Stimulated activated CD4-positive, alpha-beta T cell treated with anti-CD3 and anti-CD28 coated beads, Interleukin-2, amount 100 ng/mL, for 24 hours (primary cell): ENCODE measurements at regions not wholly inside any gene's neighbourhood (a gene's known extent, or its start where the extent isn't known, plus 50 kb on each side); places are given as distances from the start of the nearest gene placed in this dataset.
"Not testable (repeated sequence)": the region's sequence is repeated elsewhere in the genome, so short reads cannot be mapped to it uniquely, and the experiment has no call there.

ENCODE experiments used
- DNase-seq, 2 donors: peaks; one replicate each; pipeline ENCODE4 v3.0.0-alpha.2; 2020

DNA sequence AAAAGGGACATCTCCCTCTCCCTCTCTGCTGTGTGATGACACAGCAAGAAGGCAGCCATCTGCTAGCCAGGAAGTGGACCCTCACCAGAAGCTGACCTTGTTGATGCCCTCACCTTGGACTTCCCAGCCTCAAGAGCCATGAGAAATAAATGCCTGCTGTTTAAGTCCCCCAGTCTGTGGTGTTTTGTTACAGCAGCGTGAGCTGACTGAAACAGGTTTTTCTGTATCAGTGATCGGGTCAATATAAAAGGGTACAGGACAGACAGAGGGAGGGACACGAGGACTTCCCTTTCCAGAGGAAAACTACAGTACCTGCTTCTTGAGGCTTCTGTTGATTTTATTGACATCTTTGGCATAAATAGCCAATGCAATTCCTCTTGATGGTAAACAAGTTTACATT, 510.3 kb upstream of the CHAC2 start:
- no peak for DNase-seq

DNA sequence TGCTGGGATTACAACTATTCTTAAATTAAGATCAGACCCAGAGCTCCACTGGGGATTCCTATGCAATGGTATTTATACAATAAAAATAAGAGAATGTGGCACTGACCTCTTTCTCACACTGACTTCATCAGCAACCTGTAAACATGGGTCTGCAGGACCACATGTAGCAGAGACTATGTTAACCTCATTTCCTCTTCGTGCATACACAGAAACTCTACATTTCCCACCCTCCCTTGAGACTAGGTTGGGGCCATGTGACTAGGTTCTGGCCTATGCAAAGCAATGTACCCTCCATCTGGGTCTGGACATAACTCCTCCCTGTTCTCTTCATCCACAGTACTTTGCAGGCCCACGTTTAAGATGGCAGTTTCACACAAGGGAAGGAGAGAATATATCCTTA, 514.4 kb upstream of the CHAC2 start:
- DNase-seq: no peak

DNA sequence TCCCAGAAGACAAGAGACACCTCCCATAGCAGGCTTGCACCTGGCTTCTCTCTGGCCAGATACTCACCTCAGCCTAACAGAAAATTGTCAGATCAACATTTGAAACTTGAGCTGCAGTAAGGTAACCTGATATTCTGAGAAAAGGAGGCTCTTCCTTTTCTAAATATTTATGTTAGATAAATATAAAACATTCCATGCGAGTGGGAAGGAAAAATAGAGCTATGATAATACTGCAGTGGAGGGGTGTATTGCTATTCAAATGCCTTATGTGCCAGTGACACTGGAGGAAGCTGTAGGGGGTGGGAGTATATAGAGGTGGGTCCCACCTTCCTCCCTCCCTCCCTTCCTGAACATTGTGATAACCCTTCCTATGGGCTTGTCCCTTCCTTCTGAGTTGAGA, 515.5 kb upstream of the CHAC2 start:
- no peak for DNase-seq

DNA sequence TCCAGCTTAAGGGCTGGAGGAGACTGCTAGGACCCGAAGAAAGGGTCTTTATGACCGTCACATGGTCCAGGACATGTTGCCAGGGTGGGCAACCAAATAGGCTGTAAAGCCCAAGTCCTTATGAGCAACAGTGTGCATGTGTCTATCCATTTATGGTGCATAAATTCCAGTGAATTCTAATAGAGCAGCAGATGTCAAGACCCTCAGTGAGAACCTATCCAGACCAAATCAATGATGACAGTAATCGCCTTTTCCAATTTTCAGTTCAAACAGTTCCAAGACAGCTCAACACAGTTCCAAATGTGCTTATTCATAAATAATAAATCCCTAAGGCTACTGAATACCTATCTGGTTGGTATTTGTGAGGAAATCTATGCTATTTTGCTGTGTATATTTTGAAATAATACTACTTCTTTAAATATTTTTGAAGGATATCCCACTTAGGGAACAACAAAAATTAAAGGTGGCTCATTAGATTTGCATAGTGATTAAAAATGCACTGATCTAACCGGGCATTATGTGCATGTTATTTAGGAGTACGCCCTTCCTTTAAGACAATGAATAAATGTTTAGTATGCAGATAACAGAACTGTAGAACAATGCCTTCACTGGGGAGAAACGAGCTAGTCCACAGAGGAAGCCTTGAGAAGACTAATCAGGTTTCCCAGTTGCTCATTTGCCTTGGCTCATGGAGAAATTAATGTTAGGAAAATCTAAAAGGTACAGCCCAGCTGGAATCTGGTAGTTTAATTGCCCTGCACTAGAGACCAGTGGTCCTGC, 519.5 kb upstream of the CHAC2 start:
- no peak for DNase-seq

DNA sequence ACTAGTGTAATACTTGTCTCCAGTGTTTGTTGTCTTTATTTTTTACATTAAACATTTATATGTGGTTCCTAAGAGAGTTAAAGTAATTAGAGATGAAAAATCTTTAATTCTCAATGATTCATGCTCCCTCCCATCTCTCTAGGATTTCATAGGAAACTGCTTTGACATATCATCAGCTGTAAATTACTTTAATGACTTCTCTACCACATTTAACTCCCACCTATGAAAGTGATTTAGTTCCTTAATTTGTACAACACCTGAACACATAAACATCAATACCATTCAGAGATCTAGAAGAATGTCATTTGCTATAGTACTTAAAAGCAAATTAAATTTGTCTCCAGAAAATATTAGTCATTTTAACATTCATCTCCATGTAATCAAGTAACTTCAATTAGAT, 524.2 kb upstream of the CHAC2 start:
- DNase-seq: no peak

DNA sequence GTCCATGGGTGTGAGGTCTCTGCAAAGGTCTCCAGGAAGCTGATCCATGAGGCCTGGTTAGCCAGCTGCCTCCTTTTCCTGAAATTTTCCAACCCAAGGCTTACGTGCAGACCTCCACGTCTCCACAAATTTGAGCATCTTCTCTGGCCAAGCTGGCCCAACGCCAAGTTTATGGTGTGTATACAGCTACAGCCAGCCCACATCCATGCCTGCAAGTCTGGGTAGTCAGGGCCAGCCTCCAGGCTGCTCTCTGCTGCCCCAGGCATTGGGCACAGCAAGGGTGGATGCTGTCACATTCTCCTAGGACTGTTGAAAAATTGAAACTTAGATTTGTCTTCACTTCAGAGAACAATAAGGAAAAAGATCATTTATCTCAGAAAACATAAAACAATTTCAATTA, 525.5 kb upstream of the CHAC2 start:
- DNase-seq: no peak

DNA sequence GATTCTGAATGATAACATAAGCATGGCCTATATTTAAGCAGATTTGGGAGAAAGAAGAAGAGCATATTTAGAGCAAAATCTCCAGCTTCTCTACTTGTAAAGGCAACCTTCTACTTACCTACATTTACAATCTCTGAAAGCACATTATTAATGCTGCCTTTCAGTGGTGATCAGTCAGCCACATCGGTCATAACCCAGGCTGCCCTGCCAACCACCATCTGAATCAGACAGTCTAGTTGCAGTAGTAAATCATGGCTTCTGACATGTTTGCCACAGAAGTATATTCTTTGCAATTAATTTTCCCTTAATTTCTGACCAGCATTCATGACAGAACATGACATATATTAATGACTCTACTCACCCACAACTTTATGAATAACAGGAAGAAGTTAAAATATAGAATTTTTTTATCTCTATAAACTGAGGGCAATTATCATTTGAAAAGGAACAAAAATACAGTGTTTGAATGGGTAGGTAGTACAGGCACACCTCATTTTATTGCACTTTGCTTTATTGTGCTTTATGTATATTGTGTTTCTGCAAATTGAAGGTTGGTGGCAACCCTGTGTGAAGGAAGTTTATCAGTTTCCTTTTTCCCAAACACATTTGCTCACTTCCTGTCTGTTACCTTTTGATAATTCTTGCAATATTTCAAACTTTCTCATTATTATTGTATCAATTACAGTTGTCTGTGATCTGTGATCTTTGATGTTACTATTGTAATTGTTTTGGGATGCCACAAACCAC, 531.6 kb upstream of the CHAC2 start:
- DNase-seq: no peak

DNA sequence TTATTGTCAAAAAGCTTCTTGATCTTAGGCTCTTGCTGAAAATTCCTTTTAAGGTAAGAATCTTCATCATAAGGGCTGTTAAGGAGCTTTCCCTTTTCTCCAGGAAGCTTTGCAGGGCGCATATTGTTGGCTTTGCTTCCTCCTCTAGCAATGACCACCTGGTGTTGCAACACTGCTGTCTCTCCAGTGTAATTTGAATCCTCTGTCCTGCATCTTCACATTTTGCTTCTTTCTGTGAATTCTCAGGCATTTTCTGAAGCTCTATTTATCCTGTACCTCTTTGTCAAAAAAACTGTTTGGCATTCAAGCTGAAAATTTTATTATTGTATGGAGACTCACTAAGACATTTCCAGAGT, 533.1 kb upstream of the CHAC2 start:
- DNase-seq: no peak

DNA sequence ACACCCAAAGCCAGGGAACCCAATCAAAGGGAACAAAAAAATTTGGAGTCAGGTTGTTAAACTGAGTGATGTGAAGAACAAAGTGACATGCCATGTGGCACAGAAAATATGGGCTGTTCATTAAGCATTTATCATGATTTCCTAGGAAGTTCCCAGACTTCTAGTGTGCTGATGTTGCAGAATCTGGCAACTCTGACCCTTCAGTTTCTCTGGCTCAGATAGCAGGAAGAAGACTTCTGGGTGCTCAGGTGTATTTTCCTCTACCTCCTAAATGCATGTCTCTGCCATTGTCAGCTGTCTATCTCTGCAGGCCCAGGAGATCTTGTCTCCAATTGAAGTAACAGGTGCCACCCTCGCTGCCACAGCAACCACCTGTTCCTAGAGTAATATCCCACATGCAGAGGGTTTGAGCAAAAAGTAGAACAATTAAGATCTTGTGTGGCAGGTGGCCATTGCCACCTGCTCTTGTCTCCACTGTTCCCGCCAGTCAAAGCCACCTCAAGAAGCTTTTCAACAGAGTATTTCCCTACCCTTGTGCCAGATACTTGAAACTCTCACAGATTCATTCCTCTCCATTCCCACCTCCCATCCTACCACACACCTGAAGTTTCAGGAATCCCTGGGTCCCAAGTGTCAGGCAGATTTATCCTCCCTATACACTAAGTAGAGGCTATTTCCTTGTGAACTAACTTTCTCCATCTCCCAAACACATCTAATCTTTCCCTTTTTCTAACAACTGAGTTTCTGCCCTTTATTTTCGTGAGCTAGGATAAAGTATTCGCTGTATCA, 533.7 kb upstream of the CHAC2 start:
- DNase-seq: no peak

DNA sequence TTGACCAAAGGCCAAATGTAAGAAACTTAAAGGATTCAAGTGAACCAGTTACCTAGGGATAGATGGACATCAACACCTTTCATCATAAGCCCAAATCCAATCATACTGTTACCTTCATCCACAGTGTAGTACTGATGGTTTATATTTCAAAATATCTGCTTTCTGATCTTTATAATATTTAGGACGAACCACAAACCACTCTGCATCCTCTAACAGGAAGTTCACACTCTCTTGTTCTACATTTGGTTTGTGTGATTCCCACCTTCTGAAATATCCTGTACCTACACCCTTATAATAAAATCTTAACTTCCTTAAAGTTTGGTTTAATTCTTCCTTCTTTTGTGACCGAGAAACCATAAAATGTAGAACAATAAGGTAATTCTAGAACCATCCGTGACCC, 535.7 kb upstream of the CHAC2 start:
- DNase-seq: no peak

DNA sequence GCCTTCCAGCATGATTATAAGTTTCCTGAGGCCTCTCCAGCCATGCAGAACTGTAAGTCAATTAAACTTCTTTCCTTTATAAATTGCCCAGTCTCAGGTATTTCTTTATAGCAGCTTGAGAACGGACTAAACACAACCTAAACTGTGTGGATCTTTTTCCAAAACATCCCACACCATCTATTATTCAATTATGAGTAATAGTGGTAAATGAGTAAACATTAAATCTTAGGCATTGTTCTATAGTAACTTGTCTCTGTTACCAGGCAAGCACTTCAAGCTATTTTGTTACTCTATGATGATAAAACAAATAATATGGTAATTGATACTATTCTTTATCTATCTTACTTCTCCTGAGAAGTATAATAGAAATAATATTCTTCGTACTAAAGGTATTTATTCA, 536.9 kb upstream of the CHAC2 start:
- DNase-seq: no peak

DNA sequence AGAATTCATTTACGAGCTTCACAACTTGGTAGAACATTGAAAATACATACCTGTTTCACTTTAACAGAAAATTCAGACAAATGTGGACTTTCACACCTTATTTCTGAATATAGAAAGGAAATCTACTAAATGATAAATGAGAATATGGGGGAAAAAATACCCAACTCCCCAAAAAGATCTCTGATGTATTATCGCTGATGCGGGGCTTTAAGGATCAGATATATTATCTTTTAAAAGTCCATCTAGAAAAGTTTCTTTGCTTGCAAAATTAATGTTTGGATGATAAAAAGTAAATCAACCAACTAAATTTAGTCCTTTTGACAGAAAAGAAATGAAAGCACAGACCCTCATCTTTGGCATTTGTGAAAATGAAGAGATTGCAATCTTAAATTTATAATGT, 540.1 kb upstream of the CHAC2 start:
- DNase-seq: no peak

DNA sequence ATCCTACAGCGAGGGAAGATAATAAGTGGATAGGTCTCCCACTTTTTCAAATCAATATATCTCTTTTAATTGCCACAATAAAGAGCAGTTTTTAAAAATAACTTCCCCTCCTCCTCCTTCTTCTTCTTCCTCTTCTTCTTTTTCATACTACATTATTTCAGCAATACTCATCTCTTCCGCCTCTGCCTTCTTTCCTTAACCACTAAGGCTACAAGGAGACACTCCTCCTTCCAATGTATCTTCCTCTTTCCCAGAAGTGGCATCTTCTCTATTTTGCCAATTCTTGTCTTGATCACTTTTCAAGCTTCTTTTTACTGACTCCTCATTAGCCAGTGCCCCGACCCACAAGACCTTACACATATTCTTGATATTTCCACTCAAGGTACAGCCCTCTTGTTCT, 546.6 kb upstream of the CHAC2 start:
- no peak for DNase-seq

DNA sequence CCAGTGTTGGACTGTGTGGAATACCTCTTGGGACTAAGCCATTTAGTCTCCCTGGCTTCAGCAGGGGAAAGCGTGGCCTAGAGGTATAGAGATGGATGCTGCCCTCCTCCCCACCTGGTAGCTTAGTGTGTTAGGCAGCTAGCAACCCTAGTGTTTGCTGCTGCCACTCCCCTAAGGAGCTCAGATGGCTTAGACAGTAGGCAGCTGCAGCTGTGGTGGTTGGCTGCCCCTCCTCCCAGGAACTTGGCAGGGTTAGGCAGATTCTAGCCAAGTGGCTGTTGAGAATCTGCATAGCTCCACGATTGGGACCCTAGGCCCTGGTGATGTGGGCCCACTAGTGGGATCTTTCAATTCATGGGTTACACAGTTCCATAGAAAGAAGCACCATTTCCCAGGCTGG, 550.4 kb upstream of the CHAC2 start:
- DNase-seq: no peak

DNA sequence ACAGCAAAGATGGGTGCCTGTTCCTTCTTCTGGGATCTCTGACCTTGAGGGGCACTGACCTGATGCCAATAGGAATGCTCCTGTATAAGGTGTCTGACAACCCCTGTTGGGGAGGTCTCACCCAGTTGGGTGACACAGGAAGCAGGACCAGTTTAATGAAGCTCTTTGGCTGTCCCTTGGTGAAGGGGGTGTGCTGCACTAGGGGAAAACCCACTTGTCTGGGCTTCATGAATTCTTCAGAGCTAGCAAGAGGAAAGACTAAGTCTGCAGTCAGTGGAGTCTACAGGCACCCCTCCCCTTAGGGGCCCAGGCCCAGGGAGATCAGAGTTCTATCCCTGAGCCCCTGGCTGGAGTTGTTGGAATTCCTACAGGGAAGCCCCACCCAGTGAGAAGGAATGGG, 550.8 kb upstream of the CHAC2 start:
- DNase-seq: no peak

DNA sequence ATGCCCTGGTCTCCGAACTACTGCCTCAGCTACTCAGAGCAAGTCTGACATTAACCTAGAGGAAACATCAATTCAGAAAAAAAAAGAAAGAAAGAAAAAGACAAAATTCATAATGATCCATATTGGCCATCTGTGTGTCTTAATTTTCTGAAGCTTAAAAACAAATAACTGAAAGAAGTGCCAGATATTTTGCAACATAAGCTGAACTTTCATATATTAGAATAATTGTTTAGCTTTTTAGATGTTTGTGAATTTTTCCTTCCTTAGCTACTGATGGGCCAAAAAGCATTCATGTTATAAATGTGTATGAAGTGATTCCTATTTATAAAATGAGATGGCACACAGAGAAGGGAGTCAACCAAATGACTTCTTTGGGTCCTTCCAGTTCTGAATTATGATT, 555.0 kb upstream of the CHAC2 start:
- no peak for DNase-seq

DNA sequence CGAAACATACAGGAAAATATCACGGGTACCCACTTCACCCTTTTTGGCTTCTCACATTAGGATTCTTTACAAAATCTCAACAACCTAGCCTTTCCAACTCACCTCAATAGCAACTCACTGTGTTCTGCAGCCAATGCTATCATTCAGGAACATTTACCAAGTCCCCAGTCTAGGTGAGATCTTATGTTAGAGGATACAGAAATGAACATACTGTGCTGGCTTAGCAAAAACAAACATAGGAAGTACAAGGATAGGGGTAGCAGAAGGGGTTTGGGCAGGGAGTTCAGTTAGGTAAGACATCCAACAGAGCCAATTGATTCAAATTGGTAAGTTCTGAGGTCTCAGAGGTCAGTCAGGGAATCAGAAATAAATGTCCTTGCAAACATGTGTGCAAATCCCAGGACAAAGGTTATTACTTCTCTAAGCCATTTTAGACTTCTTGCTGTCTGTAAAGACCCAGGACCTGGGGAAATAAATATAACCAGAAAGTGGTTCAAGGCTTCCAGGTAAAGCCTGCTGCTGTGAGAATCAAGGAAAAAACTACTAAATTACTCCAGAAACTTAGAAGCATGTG, 556.3 kb upstream of the CHAC2 start:
- no peak for DNase-seq

DNA sequence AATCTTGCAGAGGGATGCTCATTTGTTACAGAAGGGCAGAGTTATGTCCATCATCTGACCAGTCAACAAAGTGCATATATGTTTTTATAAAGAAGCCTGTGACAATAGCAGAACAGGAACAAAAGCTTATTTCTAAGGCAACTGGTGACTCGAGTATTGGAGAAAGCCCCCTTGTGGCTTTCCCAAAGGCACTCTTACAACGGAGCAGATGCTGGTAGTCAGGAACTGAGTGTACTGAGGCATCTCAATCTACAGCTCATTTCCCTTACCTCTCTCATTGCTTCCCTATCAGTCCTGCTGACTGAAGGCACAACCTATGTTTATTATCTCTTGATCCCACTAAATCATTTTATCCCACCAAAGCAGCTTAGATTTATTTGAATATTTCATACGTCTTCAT, 557.1 kb upstream of the CHAC2 start:
- no peak for DNase-seq

DNA sequence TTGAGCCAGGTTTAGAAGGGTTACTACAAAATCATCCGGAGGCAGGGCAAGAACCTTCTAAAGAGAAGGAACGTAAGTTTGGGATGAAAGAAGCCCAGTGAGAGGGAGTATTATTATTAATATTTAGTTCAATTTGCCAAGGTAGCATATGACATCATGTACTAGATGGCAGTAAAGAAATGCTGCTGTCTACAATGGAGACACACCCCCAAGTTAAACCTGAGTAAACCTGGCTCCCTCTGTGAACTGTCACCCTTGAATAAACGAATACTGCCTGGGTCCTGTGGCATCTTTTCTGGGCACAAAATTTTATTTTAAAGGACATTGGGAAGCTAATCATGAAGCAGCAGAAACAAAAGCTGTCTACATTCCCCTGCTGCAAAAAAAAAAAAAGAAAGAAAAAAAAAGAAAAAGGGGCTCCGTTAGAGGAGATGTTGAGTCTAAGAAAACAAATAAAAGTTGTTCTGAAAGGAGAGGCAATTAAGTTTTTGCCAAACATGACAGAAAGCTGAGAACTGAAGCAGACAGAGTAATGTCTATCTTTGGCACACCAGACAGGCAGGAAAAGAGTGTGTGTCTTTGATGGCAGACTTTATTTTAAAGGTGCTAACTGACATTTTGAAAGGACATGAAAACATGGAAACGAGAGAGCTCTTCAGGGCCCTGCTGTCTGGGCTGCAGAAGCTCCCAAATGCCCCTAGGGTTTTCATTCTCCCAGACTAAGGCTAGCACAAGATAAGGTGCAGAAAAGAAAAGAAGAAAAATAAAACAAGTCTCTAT, 557.7 kb upstream of the CHAC2 start:
- DNase-seq: no peak

DNA sequence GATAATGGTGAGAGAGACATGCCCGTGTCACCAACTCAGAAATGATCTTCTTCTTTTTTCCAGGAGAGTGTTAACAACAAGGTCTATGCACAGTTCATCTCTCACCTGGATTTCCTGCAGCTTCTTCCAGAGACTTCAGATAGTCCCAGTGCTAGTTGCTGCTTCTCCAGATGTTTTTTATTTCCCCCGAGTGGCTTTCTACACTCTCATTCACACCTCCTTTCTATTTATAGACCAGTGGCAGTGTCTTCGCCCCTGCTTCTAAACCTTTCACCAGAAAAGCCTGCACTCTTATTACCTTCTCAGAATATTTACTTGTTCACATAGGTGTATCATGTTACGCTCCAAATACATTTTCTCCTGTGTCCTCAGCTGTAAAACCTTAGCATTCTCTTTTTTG, 558.8 kb upstream of the CHAC2 start:
- no peak for DNase-seq

DNA sequence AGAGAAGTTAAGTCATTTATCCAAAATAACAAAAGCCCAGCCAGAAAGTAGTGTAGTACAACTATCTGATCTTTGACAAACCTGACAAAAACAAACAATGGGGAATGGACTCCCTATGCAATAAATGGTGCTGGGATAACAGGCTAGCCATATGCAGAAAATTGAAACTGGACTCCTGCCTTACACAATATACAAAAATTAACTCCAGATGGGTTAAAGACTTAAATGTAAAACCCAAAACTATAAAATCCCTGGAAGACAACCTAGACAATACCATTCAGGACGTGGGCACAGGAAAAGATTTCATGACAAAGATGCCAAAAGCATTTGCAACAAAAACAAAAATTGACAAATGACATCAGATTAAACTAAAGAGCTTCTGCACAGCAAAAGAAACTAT, 561.4 kb upstream of the CHAC2 start:
- not testable (repeated sequence) for DNase-seq

DNA sequence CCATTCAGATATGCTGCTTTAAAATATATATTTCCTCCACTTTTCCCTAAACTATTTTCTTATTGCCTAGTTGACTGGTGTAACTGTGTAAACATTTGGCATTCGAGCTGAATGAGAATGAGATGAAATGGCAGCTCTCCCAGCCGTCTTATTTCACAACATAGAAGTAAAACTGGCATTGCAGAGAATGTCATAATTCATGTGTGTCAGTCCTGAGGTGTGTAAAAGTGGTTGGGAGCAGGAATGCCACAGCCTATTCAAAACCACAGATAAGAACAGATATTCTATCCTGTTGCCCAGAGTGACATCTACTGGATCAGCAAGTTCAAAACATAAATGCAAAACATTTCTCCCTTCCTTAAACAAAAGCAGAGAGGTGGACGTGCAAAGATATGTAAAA, 565.5 kb upstream of the CHAC2 start:
- no peak for DNase-seq

DNA sequence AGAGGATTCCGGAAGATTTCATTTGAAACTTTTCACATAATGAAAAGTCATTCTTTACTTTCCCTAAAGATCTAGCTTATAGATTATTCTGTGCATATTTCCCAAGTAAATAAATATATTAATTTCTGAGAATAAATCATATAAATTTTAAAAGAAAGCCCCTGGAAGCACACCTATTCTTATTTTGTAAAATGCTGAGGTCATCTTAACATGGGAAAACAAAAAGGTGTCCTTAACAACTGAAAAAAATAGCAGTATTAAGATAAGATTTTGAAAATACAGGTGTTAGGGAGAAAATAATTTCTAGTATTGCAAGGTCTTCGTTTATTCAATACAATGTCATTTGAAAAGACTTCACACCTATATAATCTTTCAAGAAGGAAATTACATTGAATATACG, 567.5 kb upstream of the CHAC2 start:
- DNase-seq: no peak
